ENCODE measurements at regions not wholly inside any gene's neighbourhood (a gene's known extent, or its start where the extent isn't known, plus 50 kb on each side); places are given as distances from the start of the nearest gene placed in this dataset.

DNA sequence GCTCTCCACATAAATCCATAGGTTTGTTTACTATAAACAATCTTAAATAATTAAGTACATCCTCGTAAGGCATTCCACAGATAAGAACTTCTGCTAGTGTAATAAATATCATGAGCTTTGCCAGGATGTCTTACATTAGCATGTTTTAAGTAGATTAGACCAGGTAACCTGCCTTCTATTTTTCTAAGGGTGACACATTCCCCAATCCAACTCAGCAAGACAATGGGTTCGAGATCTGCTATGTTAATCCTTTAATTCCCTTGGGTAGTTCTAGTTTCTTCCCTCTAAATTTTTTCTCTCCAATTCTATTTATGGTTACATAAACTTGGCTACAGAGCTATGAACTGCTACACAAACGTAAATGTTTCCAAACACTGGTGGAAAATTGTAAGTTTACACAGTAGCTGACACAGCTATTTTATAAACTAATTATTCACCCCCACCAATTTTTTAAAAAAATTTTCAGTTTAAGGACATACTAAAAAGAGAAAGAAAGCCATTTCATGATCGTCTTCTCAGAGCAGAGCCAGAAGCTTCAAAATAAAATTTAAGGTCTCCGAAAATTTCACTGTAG lies 386.5 kb upstream of the SLC39A10 start:
- no peak for DNase-seq (ENCODE audit: low spot score)
- Histone ChIP-seq H3K27me3 (replicated peaks; ENCODE audit: insufficient read depth) (no peaks in the 10 kb centered on the region), H3K4me1 (ENCODE audit: control insufficient read depth in 1 of 2, low read depth in 2 of 2) (no peaks in the 10 kb centered on the region), H3K4me3 (no peak overlapping the region), H3K27ac (no peak overlapping the region), H3K9me3 (no peaks in the 10 kb centered on the region), H3K36me3 (no peaks in the 10 kb centered on the region)
- TF ChIP-seq, protein P1, sequence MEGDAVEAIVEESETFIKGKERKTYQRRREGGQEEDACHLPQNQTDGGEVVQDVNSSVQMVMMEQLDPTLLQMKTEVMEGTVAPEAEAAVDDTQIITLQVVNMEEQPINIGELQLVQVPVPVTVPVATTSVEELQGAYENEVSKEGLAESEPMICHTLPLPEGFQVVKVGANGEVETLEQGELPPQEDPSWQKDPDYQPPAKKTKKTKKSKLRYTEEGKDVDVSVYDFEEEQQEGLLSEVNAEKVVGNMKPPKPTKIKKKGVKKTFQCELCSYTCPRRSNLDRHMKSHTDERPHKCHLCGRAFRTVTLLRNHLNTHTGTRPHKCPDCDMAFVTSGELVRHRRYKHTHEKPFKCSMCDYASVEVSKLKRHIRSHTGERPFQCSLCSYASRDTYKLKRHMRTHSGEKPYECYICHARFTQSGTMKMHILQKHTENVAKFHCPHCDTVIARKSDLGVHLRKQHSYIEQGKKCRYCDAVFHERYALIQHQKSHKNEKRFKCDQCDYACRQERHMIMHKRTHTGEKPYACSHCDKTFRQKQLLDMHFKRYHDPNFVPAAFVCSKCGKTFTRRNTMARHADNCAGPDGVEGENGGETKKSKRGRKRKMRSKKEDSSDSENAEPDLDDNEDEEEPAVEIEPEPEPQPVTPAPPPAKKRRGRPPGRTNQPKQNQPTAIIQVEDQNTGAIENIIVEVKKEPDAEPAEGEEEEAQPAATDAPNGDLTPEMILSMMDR (IDR thresholded peaks at IDR 0.05) = no peak
- no peak for ATAC-seq (ENCODE audit: insufficient number of reproducible peaks, low FRiP score, low read depth)

DNA sequence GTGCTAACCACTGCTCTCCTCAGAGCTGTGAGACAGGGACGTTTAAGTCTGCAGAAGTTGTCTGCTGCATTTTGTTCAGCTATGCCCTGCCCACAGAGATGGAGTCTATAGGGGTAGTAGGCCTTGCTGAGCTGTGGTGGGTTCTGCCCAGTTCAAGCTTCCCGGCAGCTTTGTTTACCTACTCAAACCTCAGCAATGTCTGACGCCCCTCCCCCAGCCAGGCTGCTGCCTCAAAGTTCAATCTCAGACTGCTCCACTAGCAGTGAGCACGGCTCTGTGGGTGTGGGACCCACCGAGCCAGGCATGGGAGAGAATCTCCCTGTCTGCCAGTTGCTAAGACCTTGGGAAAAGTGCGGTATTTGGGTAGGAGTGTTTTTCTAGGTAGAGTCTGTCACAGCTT lies 387.8 kb upstream of the SLC39A10 start:
- Histone ChIP-seq H3K9me3 (no peaks in the 10 kb centered on the region), H3K27me3 (replicated peaks; ENCODE audit: insufficient read depth) (no peaks in the 10 kb centered on the region)
- ATAC-seq (ENCODE audit: insufficient number of reproducible peaks, low FRiP score, low read depth) = no peak

DNA sequence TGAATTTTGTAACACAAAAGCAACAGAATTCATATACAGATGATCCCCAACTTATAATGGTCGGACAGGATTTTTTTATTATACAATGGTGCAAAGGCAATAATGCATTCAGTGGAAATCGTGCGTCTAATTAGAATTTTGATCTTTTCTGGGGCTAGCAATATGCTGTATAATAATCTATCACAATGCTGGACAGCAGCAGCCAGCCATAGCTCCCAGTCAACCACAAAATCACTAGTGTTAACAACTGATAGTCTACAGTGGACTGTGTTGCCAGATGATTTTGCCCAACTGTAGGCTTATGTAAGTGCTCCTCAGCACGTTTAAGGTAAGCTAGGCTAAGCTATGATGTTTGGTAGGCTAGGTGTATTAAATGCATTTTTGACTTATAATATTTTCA lies 399.0 kb upstream of the SLC39A10 start:
- ATAC-seq (ENCODE audit: insufficient number of reproducible peaks, low FRiP score, low read depth) (no peak), DNase-seq (ENCODE audit: low spot score) (no peak)
- Histone ChIP-seq H3K4me3 (no peak overlapping the region), H3K4me1 (ENCODE audit: control insufficient read depth in 1 of 2, low read depth in 2 of 2) (no peaks in the 10 kb centered on the region), H3K27me3 (replicated peaks; ENCODE audit: insufficient read depth) (no peaks in the 10 kb centered on the region), H3K36me3 (no peaks in the 10 kb centered on the region), H3K27ac (no peak overlapping the region), H3K9me3 (no peaks in the 10 kb centered on the region)
- TF ChIP-seq, protein P1 (IDR thresholded peaks at IDR 0.05) = no peak

More for the DNA sequence above, 387.8 kb upstream of the SLC39A10 start:
- Histone ChIP-seq H3K27ac (no peak overlapping the region), H3K4me3 (no peak overlapping the region), H3K4me1 (ENCODE audit: control insufficient read depth in 1 of 2, low read depth in 2 of 2) (no peaks in the 10 kb centered on the region), H3K36me3 (no peaks in the 10 kb centered on the region)
- DNase-seq (ENCODE audit: low spot score) = no peak
- TF ChIP-seq, protein P1 (IDR thresholded peaks at IDR 0.05) = no peak

DNA sequence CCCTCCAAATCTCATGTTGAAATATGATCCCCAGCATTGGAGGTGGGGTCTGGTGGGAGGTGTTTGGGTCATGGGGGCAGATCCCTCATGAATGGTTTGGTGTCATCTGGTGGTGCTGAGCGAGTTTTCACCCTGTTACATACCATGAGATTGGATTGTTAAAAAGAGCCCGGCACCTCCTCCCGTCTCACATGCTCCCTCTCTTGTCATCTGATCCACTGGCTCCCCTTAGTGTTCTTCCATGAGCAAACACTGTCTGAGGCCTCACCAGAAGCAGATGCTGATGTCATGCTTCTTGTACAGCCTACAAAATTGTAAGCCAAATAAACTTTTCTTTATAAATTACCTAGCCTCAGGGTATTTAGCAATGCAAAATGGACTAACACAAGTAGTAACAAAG lies 405.0 kb upstream of the SLC39A10 start:
- ATAC-seq (ENCODE audit: insufficient number of reproducible peaks, low FRiP score, low read depth) (no peak), DNase-seq (ENCODE audit: low spot score) (no peak)

DNA sequence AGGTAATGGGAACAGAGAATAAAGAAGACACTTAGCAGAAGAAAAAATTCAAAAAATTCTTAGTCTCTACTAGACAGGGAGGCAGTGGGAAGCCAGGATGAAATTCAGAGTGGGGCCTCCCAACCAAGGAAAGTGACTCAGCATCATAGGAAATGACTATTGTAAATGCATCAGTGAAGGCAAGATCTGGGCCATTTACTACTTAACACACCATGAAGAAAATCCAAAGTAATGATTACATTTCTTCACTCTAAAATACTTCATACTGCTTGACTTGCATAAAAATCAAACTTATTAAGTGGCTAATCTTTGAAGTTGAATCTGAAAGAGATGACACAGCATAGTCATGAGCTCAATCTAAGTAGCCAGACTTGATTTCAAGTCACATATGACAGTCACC lies 405.8 kb upstream of the SLC39A10 start:
- TF ChIP-seq, protein P1 (IDR thresholded peaks at IDR 0.05) = no peak
- no peak for DNase-seq (ENCODE audit: low spot score)
- Histone ChIP-seq H3K9me3 (no peaks in the 10 kb centered on the region), H3K4me1 (ENCODE audit: control insufficient read depth in 1 of 2, low read depth in 2 of 2) (no peaks in the 10 kb centered on the region), H3K27ac (no peak overlapping the region), H3K36me3 (no peaks in the 10 kb centered on the region), H3K27me3 (replicated peaks; ENCODE audit: insufficient read depth) (no peaks in the 10 kb centered on the region), H3K4me3 (no peak overlapping the region)
- no peak for ATAC-seq (ENCODE audit: insufficient number of reproducible peaks, low FRiP score, low read depth)

More for the DNA sequence above, 405.0 kb upstream of the SLC39A10 start:
- TF ChIP-seq, protein P1 (IDR thresholded peaks at IDR 0.05) = no peak
- no peak overlapping the region for H3K27ac ChIP-seq
- no peaks in the 10 kb centered on the region for H3K4me1 ChIP-seq (ENCODE audit: control insufficient read depth in 1 of 2, low read depth in 2 of 2)
- no peak overlapping the region for H3K4me3 ChIP-seq
- no peaks in the 10 kb centered on the region for H3K27me3 ChIP-seq (replicated peaks; ENCODE audit: insufficient read depth)
- H3K36me3 ChIP-seq = no peaks in the 10 kb centered on the region
- no peaks in the 10 kb centered on the region for H3K9me3 ChIP-seq

Data from thoracic aorta (tissue), 2 donors.